NK-92 treated with Interleukin-12 subunit alpha and Interleukin-12 subunit beta, amount 100 ng/mL, for 24 hours (cell line): ENCODE measurements at regions not wholly inside any gene's neighbourhood (a gene's known extent, or its start where the extent isn't known, plus 50 kb on each side); places are given as distances from the start of the nearest gene placed in this dataset.
"Not testable (repeated sequence)": the region's sequence is repeated elsewhere in the genome, so short reads cannot be mapped to it uniquely, and the experiment has no call there.

ENCODE experiments used
- DNase-seq: peaks from one replicate; lab custom pipeline; 2025; lab: John Stamatoyannopoulos, UW

GRCh38 chr5:154588833-154589425 lies 110.9 kb upstream of the HAND1 start:
- DNase-seq: not testable (repeated sequence)

GRCh38 chr5:154588091-154588774 lies 110.2 kb upstream of the HAND1 start:
- no peak for DNase-seq

GRCh38 chr5:154587123-154588026 lies 109.3 kb upstream of the HAND1 start:
- DNase-seq: no peak

- DNase-seq: no peak
Measured at GRCh38 chr5:154583671-154584177, 105.7 kb upstream of the HAND1 start.

GRCh38 chr5:154580422-154580821 lies 102.4 kb upstream of the HAND1 start:
- DNase-seq: no peak

GRCh38 chr5:154577416-154577815 lies 99.4 kb upstream of the HAND1 start:
- DNase-seq: no peak

- no peak for DNase-seq
Measured at GRCh38 chr5:154576429-154576806, 98.4 kb upstream of the HAND1 start.

- no peak for DNase-seq
Measured at GRCh38 chr5:154575546-154576428, 97.8 kb upstream of the HAND1 start.

- no peak for DNase-seq
Measured at GRCh38 chr5:154573011-154573410, 95.0 kb upstream of the HAND1 start.

GRCh38 chr5:154571325-154572035 lies 93.5 kb upstream of the HAND1 start:
- DNase-seq: no peak

GRCh38 chr5:154570572-154571324 lies 92.7 kb upstream of the HAND1 start:
- DNase-seq: no peak

GRCh38 chr5:154568589-154568988 lies 90.6 kb upstream of the HAND1 start:
- DNase-seq: no peak

GRCh38 chr5:154567155-154567554 lies 89.1 kb upstream of the HAND1 start:
- no peak for DNase-seq

- no peak for DNase-seq
Measured at GRCh38 chr5:154566146-154566680, 88.2 kb upstream of the HAND1 start.

- DNase-seq: no peak
Measured at GRCh38 chr5:154565123-154565522, 87.1 kb upstream of the HAND1 start.

- DNase-seq: no peak
Measured at GRCh38 chr5:154562244-154562880, 84.3 kb upstream of the HAND1 start.

GRCh38 chr5:154559398-154560276 lies 81.6 kb upstream of the HAND1 start:
- no peak for DNase-seq

GRCh38 chr5:154557548-154557947 lies 79.5 kb upstream of the HAND1 start:
- DNase-seq: no peak

GRCh38 chr5:154547551-154547950 lies 69.5 kb upstream of the HAND1 start:
- DNase-seq: no peak
